ENCODE measurements at regions not wholly inside any gene's neighbourhood (a gene's known extent, or its start where the extent isn't known, plus 50 kb on each side); places are given as distances from the start of the nearest gene placed in this dataset.
"Not testable (repeated sequence)": the region's sequence is repeated elsewhere in the genome, so short reads cannot be mapped to it uniquely, and the experiment has no call there.

GRCh38 chr14:25370057-25370456 lies 320.1 kb upstream of the STXBP6 start:
- not testable (repeated sequence) for TF ChIP-seq EZH2 (IDR thresholded peaks at IDR 0.05; ENCODE audit: low read length, missing control alignments)
- TF ChIP-seq, protein P1, sequence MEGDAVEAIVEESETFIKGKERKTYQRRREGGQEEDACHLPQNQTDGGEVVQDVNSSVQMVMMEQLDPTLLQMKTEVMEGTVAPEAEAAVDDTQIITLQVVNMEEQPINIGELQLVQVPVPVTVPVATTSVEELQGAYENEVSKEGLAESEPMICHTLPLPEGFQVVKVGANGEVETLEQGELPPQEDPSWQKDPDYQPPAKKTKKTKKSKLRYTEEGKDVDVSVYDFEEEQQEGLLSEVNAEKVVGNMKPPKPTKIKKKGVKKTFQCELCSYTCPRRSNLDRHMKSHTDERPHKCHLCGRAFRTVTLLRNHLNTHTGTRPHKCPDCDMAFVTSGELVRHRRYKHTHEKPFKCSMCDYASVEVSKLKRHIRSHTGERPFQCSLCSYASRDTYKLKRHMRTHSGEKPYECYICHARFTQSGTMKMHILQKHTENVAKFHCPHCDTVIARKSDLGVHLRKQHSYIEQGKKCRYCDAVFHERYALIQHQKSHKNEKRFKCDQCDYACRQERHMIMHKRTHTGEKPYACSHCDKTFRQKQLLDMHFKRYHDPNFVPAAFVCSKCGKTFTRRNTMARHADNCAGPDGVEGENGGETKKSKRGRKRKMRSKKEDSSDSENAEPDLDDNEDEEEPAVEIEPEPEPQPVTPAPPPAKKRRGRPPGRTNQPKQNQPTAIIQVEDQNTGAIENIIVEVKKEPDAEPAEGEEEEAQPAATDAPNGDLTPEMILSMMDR (conservative IDR thresholded peaks at IDR 0.05 in 1 of 2, IDR thresholded peaks at IDR 0.05 in 1 of 2; ENCODE audit: low read depth in 1 of 2, low read length in 2 of 2): not testable (repeated sequence)

All from fibroblast of lung (primary cell).